A673 (cell line): ENCODE measurements at regions not wholly inside any gene's neighbourhood (a gene's known extent, or its start where the extent isn't known, plus 50 kb on each side); places are given as distances from the start of the nearest gene placed in this dataset.

ENCODE experiments used
- BruUV-seq: library from RNA; stranded (reverse); fragments of 400-500 nt; replicated peaks from 2 replicates; lab custom pipeline; 2021; lab: Mats Ljungman, UMichigan
- CTCF ChIA-PET: fragments of 300-600 bp; sonication (Branson Sonifier 250); formaldehyde crosslinking; loops from one replicate; lab custom pipeline; 2022; ENCODE audit warnings: antibody characterized with exemption; lab: Charles Lee
- POLR2A ChIA-PET: fragments of 300-600 bp; sonication (Branson Sonifier 250); formaldehyde crosslinking; loops from one replicate; lab custom pipeline; 2022; ENCODE audit warnings: antibody characterized with exemption; ENCODE audit not compliant: low non-redundant PET; lab: Charles Lee
- DNase-seq: peaks from one replicate; pipeline ENCODE4 v3.0.0-alpha.2; 2015; ENCODE audit warnings: low spot score
- H3K27ac ChIP-seq: fragments of 200-600 bp; sonication (generic); 2 replicates; pipeline ENCODE4 v1.5.1; 2016; ENCODE audit warnings: mixed run types, low read depth, mild to moderate bottlenecking, mixed read lengths, antibody characterized with exemption, low read length; ENCODE audit not compliant: poor library complexity, severe bottlenecking
- H3K27me3 ChIP-seq: fragments of 200-600 bp; sonication (generic); replicated peaks from 2 replicates; pipeline ENCODE4 v1.6.1; 2017; ENCODE audit warnings: mixed run types, low read depth, mild to moderate bottlenecking, mixed read lengths, antibody characterized with exemption, low read length; ENCODE audit not compliant: insufficient read depth, poor library complexity
- H3K36me3 ChIP-seq: fragments of 200-600 bp; sonication (generic); 2 replicates; pipeline ENCODE4 v1.6.1; 2016; ENCODE audit warnings: mixed run types, mild to moderate bottlenecking, mixed read lengths, antibody characterized with exemption, low read length; ENCODE audit not compliant: insufficient read depth, poor library complexity, severe bottlenecking
- H3K4me1 ChIP-seq: fragments of 200-600 bp; sonication (generic); 2 replicates; pipeline ENCODE4 v1.6.1; 2017; ENCODE audit warnings: mixed run types, mild to moderate bottlenecking, mixed read lengths, antibody characterized with exemption, low read length; ENCODE audit not compliant: insufficient read depth, poor library complexity, severe bottlenecking
- H3K4me3 ChIP-seq: fragments of 200-600 bp; sonication (generic); 2 replicates; pipeline ENCODE4 v1.5.1; 2016; ENCODE audit warnings: low read depth, mixed run types, mild to moderate bottlenecking, mixed read lengths, low read length; ENCODE audit not compliant: poor library complexity, severe bottlenecking
- H3K9me3 ChIP-seq: fragments of 200-600 bp; sonication (generic); 2 replicates; pipeline ENCODE4 v1.6.1; 2016; ENCODE audit warnings: mixed run types, low read depth, mild to moderate bottlenecking, mixed read lengths, antibody characterized with exemption, low read length; ENCODE audit not compliant: poor library complexity, severe bottlenecking
- CTCF ChIP-seq: fragments of 300-800, 200-600 bp; sonication (generic); conservative IDR thresholded peaks from 2 replicates; pipeline ENCODE4 v1.5.1; 2017; ENCODE audit warnings: low read depth, mild to moderate bottlenecking, antibody characterized with exemption, low read length, moderate library complexity, mixed read lengths
- EZH2 ChIP-seq: fragments of 200-600 bp; sonication (generic); IDR thresholded peaks from 2 replicates; pipeline ENCODE4 v1.6.1; 2017; ENCODE audit warnings: borderline replicate concordance, low read depth, mild to moderate bottlenecking, mixed read lengths, antibody characterized with exemption, low read length; ENCODE audit not compliant: poor library complexity, severe bottlenecking
- intact Hi-C: fragments of 100-400 bp; cut with micrococcal nuclease; formaldehyde crosslinking; loops from one replicate; pipeline ENCODE4 v1.10.0; 2022; ENCODE audit not compliant: unreplicated experiment

GRCh38 chr7:70935854-70936253 lies 196.1 kb upstream of the GALNT17 start:
- no TSS peak for BruUV-seq
- Histone ChIP-seq H3K27me3 (no peaks in the 10 kb centered on the region), H3K4me1 (no peaks in the 10 kb centered on the region), H3K36me3 (no peaks in the 10 kb centered on the region), H3K9me3 (no peaks in the 10 kb centered on the region), H3K4me3 (no peak overlapping the region), H3K27ac (no peak overlapping the region)
- no peak for DNase-seq
- CTCF ChIA-PET, result no interaction called here
- POLR2A ChIA-PET, result no interaction called here
- TF ChIP-seq CTCF (no peak), EZH2 (no peak)
- intact Hi-C loops, result no loop called here

- Histone ChIP-seq H3K36me3 (no peaks in the 10 kb centered on the region), H3K27ac (no peak overlapping the region), H3K9me3 (no peaks in the 10 kb centered on the region), H3K4me3 (no peak overlapping the region), H3K4me1 (no peaks in the 10 kb centered on the region), H3K27me3 (no peaks in the 10 kb centered on the region)
- BruUV-seq, result no TSS peak
- ChIA-PET CTCF (no interaction called here), POLR2A (no interaction called here)
- no peak for TF ChIP-seq EZH2
- no peak for TF ChIP-seq CTCF
- no peak for DNase-seq
- intact Hi-C loops, result no loop called here
Measured at GRCh38 chr7:70937424-70937823, 194.5 kb upstream of the GALNT17 start.

GRCh38 chr7:70940597-70940996 lies 191.3 kb upstream of the GALNT17 start:
- H3K27me3 ChIP-seq, result no peaks in the 10 kb centered on the region
- no peak overlapping the region for H3K27ac ChIP-seq
- no peaks in the 10 kb centered on the region for H3K36me3 ChIP-seq
- POLR2A ChIA-PET, result no interaction called here
- no peaks in the 10 kb centered on the region for H3K4me1 ChIP-seq
- no peak overlapping the region for H3K4me3 ChIP-seq
- CTCF ChIA-PET, result no interaction called here
- TF ChIP-seq EZH2, result no peak
- TF ChIP-seq CTCF, result no peak
- no peaks in the 10 kb centered on the region for H3K9me3 ChIP-seq
- no peak for DNase-seq
- intact Hi-C loops, result no loop called here
- no TSS peak for BruUV-seq
